GM18508 (cell line): ENCODE measurements at regions not wholly inside any gene's neighbourhood (a gene's known extent, or its start where the extent isn't known, plus 50 kb on each side); places are given as distances from the start of the nearest gene placed in this dataset.

ENCODE experiments used
- ATAC-seq: cut with Tn5 transposase; IDR thresholded peaks from one replicate; pipeline ENCODE4 v1.9.1; 2021; ENCODE audit warnings: moderate number of reproducible peaks; ENCODE audit not compliant: insufficient read depth, unreplicated experiment

DNA sequence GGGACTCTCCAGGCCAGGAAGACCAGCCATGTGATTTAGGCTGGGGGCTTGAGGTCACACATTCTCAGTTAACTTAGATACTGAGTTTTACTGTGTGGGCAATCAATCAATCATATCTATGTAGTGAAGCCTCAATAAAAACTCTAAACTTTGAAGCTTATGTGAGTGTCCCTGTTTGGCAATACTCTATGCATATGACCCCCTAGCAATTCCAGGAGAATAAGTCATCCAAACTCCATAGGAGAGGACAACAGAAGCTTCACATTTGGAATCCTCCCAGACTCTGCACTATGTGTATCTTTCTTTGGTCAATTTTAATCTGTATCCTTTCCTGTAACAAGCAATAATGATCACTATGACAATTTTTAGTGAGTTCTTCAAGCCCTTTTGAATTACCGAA is 216.8 kb upstream of the RGMB start:
- ATAC-seq, result no peak

DNA sequence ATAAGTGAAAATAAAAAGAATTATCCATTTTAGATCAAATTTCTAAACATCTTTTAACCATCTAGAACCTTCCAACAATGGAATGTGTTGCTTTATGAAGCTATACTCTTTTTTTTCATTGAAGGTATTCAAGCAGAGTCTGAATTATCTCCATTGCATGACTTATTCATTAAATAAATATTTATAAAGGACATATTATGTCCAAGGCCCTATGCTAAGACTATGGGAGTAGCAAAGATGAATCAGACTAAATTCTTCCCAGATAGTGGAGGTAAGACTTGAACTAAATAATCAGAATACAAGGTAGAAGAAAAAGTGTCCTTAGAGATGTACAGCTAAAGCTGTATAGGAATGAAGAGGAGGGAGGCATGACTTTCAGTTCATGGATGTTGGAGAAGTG is 215.5 kb upstream of the RGMB start:
- ATAC-seq, result no peak

DNA sequence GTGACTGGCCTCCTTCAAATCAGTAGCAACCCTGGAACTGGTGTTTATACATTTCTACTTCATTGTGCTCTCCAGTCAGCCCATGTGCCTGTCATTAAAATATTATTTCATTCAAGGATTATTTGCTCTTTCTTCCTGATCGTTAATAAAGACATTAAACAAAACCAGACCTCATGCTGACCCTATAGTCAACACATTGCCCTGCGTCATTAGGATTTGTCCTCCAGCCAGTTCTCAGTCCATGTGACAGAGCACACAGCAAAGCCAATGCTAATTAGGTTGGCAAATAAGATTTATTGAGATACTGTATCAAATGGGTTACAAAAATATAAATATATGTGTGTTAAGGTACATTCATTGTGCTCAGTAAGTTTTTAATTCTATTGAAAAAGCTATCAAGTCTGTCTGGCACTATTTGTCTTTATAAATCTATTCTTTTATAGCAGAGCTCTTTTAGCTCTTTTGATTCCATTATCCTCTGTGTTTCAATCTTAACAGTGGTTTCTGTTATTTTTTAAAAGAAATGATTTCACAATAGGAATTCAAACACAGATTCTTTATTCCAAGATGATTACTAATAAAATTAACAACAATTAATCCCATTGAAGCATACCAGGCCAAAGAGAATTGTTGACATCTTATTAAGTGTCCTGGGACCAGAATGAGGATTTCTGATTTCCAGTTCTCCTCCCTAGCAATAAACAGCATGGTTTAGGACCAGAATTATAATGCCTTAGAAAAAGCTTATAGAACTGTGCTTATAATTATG is 209.4 kb upstream of the RGMB start:
- no peak for ATAC-seq

DNA sequence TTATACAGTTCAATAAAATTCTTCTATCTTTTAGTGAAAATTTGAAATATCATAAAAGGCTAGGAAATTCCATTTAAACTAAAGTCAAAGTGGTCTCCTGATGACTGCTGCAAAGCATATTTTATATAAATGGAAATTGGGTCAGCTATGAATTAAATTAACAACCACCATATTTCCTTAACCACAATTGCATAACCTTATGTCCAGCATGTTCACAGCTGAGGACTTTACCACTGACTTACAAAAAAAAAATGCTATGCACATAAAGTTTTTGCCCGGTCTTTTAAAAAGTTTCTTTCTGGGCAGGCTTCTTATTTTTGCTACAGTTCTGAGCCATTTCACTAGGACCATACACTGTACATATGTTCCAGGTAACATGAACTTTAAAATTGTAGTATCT is 208.6 kb upstream of the RGMB start:
- ATAC-seq, result no peak

DNA sequence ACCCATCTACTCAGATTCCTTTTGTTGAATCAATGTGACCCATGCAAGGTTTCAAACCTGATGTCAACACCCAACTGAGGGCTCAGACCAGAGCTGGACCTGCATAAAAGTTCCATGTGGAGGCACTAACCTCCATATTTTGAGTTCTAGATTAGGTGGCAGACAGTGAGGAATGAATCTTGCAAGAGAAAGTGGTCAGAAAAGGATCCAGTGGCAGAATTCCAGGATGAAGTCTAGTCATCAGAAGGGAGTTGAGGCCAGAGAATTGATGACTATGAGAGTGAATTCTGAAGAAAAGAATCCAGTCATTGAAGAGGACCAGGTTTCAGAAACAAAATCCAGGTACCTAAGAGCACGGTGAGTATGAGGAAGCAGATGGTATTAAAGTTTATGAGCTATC is 205.1 kb upstream of the RGMB start:
- ATAC-seq, result no peak

DNA sequence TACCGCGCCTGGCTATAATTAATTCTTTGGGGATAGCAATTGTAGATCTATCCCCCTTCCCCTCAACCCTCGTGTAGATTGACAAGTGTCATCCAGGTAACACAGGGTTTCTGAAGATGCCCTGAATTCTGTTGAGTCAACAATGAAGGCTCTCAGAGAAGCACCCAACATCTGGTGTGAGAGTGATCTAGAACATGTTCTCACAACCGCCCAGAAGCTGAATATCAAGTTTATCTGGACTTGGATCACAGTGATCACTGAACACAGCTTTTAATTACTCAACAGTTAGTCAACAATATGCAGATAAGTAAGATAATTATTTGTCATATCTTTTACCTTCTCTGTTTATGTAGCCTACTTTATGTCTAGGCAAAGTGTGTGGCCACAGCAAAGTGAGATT is 204.2 kb upstream of the RGMB start:
- no peak for ATAC-seq

DNA sequence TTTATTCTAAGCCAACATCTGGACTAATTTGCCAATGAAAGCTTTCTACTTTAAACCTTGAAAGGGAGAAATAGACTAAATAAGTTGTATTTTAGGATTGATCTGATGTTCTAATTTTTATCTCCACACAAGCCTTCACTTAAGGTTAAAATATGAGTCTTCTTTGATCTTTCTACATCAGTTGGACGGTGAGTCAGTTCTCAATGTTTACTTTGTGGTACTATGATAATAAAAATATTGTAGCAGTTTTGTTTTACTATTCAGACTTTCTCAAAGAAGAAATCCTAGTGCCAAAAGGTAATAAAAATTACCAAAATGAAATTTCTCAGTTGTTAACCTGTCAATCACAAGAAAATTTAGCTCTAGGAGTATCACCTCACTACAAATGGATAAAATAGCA is 203.5 kb upstream of the RGMB start:
- ATAC-seq, result no peak

DNA sequence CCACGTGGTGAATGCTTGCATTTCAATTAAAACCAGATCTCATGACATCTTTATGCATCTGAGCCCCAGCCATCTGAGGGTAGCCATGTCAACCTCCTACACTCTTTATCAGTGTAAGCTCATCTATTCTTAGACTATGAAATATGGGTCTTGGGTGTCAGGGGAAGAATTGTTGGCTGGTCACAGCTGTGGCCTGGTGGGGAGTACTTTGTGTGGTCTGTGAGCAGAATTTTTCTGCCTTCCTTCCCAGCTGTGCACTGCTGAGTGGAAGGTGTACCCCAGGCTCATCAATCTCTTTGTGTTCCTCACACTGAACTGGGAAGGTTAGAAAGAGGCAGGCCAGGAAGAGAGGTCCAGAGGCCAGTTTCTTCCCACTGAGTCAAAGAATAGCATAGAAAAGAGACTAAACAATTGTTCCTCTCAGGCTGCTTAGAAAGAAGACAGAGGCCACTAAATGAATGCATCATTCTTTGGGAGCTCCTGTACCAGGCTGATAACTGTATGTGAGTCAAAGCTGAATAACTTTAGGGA is 202.7 kb upstream of the RGMB start:
- ATAC-seq, result no peak

DNA sequence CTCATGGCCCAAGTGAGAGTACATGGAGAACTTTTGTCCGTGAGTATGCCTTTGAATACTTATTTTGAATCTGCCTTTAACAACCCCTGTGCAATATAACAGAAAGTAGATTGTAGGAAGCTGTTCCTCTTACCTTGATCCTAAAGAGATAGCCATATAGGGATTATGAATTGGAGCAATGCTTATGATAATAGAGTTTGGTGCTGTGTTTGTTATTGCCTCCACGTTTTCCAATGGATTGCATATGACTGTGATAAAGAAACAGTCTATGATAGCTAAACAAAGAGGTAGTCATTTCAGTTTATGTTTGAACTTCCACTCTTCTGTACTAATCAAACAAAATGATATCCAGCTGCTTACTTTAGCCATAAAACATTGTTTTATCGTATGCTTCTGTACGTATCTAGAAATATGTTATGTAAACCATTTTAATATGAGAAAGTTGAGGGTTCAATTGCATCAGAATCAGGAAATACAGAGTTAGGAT is 199.6 kb upstream of the RGMB start:
- ATAC-seq, result no peak

DNA sequence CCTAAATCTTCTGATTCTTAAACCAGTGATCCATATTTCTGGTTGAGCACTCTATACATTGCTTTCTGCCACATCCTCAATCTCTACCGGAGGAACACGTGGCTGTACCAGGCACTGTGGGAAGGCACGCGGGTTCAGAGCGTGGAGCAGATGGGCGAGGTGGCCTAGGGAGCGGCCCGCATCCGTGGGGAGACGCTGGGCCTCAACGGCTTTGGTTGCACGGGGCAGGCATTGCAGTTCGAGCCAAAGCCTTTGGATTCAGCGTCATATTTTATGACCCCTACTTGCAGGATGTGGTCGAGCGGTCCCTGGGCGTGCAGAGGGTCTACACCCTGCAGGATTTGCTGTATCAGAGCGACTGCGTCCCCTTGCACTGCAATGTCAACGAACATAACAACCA is 197.2 kb upstream of the RGMB start:
- ATAC-seq, result no peak

DNA sequence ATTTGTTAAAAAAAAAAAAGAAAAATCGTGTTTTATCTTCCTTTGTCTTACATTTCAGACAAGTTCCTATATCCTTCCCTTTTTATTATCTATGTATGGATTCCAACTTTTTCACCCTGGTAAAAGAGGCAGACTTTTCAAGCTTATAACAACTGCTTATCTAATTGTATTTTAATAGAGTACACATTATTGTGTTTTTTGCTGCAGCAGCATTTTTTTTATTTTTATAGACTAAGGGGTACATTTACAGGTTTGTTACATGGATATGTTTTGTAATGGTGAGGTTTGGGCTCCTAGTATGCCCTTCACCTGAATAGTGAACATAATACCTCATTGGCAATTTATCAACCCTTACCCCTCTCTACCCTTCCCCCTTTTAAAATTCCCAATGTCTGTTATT is 195.0 kb upstream of the RGMB start:
- no peak for ATAC-seq

DNA sequence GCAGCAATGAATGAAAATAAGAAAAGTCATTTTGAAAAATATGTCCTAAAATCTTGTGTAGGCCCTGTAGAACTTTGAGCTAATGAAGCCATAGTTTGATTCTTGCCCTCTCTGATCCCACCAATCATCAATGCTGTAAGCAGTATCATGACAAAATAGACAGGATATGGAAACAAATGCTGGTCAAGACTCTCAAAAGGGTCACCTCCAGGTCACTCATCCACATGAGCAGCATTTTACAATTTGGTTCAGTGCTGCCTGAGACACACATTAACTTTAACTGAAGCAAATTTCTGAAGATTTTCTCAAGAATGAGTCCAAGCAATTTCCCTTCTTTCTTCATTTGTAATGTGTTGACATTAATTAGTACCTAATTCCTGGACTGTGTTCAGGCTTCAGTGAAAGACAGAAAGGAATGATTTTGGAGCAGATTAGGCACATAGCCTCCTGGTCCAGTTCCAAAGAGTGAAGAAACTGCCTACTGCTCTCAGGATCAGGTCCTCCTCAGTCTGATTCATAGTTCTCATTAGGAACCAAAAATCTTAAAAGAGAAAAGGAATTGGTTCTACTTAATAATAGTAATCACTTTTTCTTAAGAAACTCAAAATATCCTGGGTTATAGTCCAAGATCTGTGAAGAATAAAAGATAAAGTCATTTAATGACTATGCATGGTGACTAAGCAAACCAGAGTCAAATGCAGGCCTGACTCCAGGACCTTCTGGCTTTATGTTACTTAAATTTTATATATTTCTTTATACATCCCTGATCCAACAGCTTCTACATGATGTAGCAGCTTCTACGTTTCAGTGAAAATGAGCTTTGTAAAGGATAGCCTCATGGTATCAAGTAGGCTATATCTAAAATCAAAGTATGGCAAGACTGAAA is 192.1 kb upstream of the RGMB start:
- no peak for ATAC-seq

DNA sequence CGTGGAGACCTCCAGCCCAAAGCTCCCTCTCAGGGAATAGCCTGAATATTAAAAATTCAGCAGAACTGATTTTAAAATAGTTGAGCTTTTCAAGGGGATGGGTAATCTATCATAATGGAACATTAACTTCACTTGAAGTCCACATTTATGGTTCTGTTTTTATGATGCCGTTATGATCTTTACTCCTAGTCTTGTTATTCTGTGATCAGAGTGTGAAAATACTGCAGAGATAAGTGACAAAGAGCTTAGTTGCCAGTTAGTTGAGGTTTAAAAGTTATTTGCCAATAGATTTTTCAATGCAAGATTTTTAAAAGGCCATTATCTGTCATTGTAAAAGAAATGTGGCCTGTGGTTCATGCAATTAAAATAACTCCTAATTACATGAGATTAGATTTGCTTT is 189.9 kb upstream of the RGMB start:
- no peak for ATAC-seq

DNA sequence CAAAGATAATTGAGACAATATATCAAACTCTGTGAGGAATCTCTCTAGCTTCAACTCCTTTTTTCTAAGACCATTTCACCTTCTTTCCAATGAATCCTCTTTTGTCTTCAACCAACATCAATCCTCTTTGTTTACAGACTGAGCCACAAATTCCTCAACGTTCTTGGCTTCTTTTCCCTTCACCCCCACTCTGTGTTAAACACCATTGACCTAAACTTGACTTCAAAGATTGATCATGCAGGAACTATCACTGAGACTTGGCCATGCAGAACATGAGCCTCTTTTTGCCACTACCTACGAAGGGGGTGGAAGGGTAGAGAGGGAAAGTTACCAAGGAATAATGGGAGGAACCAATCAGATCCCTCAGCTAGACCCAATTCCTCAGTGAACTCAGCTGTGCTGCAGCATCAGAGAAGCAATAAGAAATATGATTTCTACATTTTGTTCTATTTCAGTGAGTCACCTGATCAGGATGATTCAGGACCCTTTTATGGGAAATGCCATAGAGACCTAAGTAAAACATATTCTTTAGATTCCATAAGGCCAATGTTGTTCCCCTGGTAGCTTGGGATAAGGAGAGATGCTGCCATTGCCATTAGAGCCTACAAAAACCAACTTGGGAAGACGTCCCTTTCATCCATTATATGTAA is 187.7 kb upstream of the RGMB start:
- no peak for ATAC-seq

DNA sequence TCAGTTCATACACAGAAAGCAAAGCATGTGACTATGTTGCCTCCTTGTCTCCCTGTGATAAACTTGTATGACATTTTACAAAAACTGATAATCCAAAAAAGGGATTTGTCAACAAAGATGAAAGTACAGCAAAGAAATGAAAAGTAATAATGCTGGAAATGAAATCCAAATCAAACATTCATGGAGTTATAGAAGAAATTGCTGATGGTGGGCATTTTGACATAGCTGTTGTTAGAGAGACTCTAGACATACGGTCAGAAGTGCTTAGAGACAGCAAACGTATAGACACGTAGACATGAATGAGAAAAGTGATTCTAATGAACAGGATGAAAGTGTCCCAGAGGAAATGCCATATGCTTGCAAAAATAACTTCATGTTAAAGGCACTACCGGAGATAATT is 186.9 kb upstream of the RGMB start:
- no peak for ATAC-seq

DNA sequence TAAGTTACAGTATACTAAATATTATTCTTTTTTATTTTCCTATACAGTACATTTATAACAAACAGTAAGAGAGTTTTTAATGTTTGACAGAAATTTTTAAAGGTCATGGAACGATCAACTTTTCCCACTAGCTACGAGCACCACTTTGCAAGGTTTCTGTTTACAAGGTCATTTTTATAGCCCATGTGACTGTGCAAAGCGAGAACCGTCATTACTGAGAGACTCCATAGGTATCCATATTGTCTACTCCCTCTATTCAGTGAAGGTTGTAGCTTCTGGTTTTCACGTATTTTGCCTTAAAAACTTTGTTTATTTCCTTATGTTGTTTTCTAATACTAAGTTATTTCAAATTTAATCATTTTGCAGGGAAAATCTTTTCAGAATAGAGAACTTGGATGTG is 186.3 kb upstream of the RGMB start:
- ATAC-seq, result no peak

DNA sequence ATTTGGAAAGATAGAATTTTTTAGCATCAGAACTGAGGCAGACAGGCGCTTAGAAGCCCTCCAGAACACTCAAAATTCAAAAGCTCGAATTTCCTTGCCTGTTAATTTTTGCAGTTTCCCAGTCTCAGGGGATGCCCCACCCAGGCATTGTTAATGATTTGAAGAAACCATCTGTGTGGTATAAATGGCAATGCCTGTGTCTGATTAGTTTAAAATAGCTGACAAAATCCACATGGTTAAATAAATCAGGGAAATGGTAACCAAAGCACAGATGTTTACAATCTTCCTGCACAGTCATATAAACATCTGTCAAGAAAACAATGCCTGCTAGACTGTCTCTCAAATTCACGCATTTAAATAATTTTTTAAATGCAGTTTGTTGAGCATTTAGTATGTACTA is 185.2 kb upstream of the RGMB start:
- no peak for ATAC-seq

DNA sequence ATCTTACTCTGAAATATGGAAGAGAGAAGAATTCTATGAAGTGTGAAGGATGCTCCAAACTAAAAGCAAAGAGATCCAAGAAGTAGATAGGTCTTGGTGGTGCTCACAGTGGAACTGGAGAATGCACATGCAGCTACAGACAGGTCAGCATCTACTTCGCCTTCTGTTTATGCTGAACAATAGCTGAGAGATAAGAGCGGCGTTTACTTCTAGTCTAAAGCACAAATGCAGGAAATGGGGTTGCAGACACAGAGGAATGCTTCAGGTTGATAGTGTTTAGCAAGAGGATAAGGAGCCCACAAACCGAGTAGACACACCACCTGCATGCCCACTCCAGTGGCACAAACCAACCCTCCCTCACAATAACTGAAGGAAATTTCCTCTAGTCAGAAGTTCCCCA is 180.0 kb upstream of the RGMB start:
- ATAC-seq, result no peak

DNA sequence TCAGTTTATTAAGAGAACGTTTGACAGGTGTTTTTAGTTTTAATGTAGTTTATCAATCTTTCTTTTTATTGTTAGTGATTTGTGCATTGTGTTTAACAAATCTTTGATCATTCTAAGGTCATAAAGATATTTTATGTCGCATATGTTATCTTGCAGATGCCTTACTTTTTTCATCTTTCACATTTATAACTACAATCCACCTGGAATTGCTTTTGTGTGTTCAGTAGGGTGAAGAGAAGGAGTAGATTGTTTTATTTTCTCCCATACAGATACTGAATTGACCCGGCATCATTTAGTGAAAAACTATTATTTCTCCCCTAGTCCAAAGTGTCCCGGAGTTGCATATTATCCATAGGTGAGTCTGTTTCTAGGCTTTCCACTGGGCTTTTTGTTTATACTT is 179.4 kb upstream of the RGMB start:
- ATAC-seq, result no peak

DNA sequence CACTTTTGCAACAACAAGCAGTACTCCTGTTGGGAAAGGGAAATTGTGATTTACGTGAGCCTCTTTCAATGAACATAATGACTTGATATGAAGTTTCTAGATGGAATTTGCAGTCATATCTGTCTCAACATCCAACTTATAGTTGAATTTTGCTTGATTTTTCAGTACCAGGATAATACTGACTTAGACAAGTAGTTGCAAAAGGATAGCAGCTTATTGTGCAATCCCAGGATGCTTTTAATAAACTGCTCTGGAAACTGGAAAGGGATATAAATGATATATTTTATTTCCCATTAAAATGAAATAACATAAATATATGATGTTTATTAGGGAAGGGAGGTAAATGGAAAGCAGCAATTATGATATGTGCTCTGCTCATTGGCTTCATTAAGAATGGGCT is 174.4 kb upstream of the RGMB start:
- ATAC-seq, result no peak

DNA sequence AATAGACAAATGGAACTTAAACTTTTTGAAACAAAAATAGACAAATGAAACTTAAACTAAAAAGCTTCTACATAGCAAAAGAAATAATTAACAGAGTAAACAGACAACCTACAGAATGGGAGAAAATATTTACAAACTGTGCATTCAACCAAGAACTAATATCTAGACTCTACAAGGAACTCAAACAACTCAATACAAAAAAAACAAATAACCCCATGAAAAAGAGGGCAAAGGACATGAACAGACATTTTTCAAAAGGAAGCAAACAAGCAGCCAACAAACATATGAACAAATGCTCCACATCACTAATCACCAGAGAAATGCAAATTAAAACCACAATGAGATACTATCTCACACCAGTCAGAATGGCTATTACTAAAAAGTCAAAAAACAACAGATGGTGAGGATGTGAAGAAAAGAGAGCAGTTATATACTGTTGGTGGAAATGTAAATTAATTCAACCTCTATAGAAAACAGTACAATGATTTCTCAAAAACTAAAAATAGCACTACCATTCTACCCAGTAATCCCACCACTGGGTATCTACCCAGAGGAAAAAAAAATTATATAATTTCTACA is 170.8 kb upstream of the RGMB start:
- ATAC-seq, result no peak
